Calu3 (cell line): ENCODE measurements at regions not wholly inside any gene's neighbourhood (a gene's known extent, or its start where the extent isn't known, plus 50 kb on each side); places are given as distances from the start of the nearest gene placed in this dataset.

ENCODE experiments used
- BruUV-seq: library from RNA; stranded (reverse); fragments of 400-500 nt; replicated peaks from 2 replicates; lab custom pipeline; 2021; lab: Mats Ljungman, UMichigan
- CTCF ChIA-PET: fragments of 300-600 bp; sonication (Branson Sonifier 250); formaldehyde crosslinking; loops from one replicate; lab custom pipeline; 2022; ENCODE audit warnings: antibody characterized with exemption; lab: Charles Lee
- DNase-seq: peaks from one replicate; pipeline ENCODE4 v3.0.0; 2022
- H3K27ac Mint-ChIP-seq: one replicate; pipeline ENCODE4 v1.8.0; 2022; ENCODE audit warnings: mixed read lengths; ENCODE audit not compliant: unreplicated experiment
- H3K27me3 Mint-ChIP-seq: one replicate; pipeline ENCODE4 v1.8.0; 2022; ENCODE audit warnings: mixed read lengths; ENCODE audit not compliant: unreplicated experiment
- H3K36me3 Mint-ChIP-seq: one replicate; pipeline ENCODE4 v1.8.0; 2022; ENCODE audit warnings: mild to moderate bottlenecking, moderate library complexity, mixed read lengths; ENCODE audit not compliant: insufficient read depth, unreplicated experiment
- H3K4me1 Mint-ChIP-seq: one replicate; pipeline ENCODE4 v1.8.0; 2022; ENCODE audit warnings: mild to moderate bottlenecking, low read depth, mixed read lengths; ENCODE audit not compliant: unreplicated experiment
- H3K4me3 Mint-ChIP-seq: one replicate; pipeline ENCODE4 v1.8.0; 2022; ENCODE audit warnings: mild to moderate bottlenecking, low read depth, moderate library complexity, mixed read lengths; ENCODE audit not compliant: unreplicated experiment
- H3K9me3 Mint-ChIP-seq: one replicate; pipeline ENCODE4 v1.8.0; 2022; ENCODE audit warnings: low read depth, mixed read lengths; ENCODE audit not compliant: unreplicated experiment
- intact Hi-C: fragments of 100-400 bp; cut with micrococcal nuclease; formaldehyde crosslinking; loops from one replicate; pipeline ENCODE4 v1.10.0; 2022; ENCODE audit not compliant: unreplicated experiment
- TF ChIP-seq, protein P1 (sequence below): fragments of 200-600 bp; IDR thresholded peaks from one replicate; pipeline ENCODE4 v1.8.0; 2022; ENCODE audit warnings: antibody characterized with exemption; ENCODE audit not compliant: unreplicated experiment

DNA sequence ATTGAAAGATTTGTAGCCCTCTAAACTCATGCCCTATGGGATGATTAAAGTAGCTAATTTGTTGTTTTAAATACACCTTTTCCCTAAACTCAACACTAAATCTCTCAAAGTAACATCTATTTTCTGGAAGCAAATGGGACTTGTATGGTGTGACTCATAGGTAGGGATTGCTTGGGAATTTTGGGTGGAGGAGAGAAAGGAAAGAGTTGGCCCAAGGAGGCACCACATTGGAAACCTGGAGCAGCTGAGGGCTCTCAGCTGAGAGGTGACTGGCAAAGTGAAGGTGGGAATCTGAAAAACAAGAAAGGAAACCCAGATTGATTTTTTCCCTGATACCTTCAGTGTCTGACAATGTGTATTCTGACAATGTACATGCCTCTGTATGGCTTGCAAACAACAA lies 114.8 kb upstream of the PRICKLE1 start:
- Mint-ChIP-seq H3K36me3 (no peaks in the 10 kb centered on the region), H3K4me3 (no peak overlapping the region), H3K27ac (no peak overlapping the region), H3K9me3 (no peaks in the 10 kb centered on the region), H3K27me3 (no peaks in the 10 kb centered on the region), H3K4me1 (no peaks in the 10 kb centered on the region)
- intact Hi-C loops = no loop called here
- BruUV-seq = no TSS peak
- CTCF ChIA-PET = interaction anchor here (0.6 kb wide), 1 partner anchor 143 kb away, joined by 4 read pairs; no protein-coding TSS in a partner anchor
- no peak for DNase-seq
- TF ChIP-seq, protein P1, sequence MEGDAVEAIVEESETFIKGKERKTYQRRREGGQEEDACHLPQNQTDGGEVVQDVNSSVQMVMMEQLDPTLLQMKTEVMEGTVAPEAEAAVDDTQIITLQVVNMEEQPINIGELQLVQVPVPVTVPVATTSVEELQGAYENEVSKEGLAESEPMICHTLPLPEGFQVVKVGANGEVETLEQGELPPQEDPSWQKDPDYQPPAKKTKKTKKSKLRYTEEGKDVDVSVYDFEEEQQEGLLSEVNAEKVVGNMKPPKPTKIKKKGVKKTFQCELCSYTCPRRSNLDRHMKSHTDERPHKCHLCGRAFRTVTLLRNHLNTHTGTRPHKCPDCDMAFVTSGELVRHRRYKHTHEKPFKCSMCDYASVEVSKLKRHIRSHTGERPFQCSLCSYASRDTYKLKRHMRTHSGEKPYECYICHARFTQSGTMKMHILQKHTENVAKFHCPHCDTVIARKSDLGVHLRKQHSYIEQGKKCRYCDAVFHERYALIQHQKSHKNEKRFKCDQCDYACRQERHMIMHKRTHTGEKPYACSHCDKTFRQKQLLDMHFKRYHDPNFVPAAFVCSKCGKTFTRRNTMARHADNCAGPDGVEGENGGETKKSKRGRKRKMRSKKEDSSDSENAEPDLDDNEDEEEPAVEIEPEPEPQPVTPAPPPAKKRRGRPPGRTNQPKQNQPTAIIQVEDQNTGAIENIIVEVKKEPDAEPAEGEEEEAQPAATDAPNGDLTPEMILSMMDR = no peak

DNA sequence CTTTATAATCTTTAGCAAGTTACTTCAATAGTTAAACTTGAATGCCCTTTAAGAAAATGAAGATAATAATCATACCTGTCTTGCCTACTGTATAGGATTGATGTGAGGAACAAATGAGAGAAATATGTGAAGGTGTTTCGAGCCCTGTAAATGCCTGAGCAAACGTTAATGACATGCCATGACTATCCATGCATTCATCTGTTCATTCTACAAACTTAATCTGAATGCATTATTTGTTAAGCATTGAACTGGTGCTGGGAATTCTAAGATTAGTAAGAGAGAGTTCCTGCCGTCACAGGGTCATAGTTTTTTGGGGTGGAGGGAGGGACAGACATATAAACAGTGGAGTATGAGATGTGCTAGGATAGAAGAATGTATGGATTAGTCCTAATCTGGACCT lies 111.5 kb upstream of the PRICKLE1 start:
- Mint-ChIP-seq H3K36me3 (no peaks in the 10 kb centered on the region), H3K27ac (no peak overlapping the region), H3K27me3 (no peaks in the 10 kb centered on the region), H3K4me3 (no peak overlapping the region), H3K9me3 (no peaks in the 10 kb centered on the region), H3K4me1 (no peaks in the 10 kb centered on the region)
- BruUV-seq = no TSS peak
- no peak for DNase-seq
- CTCF ChIA-PET = no interaction called here
- TF ChIP-seq, protein P1 = no peak
- intact Hi-C loops = no loop called here

DNA sequence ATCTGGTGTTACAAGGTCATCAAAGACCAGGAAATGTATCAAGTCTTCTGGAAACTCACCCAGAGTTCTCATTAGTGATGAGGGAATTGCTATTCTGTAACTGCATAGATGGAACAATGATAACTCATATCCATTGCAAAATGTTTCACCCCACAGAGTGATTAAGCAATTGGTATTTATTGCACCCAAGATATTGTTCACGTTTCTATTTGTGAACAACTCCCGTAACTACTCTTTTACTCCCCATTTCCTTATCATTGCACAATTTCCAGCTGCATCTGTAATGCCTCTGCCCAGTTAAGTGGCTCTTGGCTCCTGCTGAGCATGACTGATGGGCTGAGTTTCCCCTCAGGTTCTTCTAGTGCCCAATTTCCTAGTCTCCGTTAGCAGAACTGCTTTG lies 108.7 kb upstream of the PRICKLE1 start:
- CTCF ChIA-PET = no interaction called here
- TF ChIP-seq, protein P1 = no peak
- Mint-ChIP-seq H3K4me1 (peaks cover 2% of the 10 kb centered on the region), H3K27ac (no peak overlapping the region), H3K36me3 (no peaks in the 10 kb centered on the region), H3K9me3 (peaks cover 3% of the 10 kb centered on the region), H3K4me3 (no peak overlapping the region), H3K27me3 (no peaks in the 10 kb centered on the region)
- no TSS peak for BruUV-seq
- intact Hi-C loops = no loop called here
- DNase-seq = no peak

DNA sequence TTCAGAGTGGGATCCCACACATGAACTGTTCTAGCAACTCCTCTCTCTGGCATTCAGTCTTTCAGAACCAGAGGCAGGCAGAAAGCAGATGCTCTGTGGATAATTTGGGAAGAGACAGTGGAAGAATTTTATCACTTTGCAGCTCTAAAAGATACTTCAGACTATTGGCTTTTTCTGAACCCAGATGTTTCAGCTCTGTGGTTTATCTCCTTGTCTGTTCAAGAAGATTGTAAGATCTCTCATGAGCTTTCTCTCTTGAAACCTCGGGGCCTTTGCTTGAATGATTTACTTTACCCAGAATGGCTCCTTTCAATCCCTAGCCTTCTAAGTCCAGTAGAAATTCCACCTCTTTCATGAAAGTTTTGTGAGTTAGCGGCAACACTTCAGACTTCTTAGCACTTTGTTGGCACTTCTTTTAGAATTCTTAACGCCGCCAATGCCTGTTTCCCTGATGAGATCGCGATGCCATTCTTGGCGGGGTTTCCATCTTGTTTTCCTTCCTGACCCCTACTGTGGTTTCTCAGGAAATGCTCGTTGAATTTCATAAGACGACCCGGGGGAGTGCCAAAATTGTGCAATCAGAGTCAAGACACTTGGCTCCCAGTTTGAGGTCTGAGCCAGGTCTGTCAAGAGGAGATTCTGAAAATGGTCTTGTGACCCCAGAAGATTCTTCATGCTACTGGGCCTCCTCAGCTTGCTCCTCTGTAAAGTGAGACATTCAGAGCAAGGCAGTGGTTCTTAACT lies 107.0 kb upstream of the PRICKLE1 start:
- peaks cover 3% of the 10 kb centered on the region for H3K9me3 Mint-ChIP-seq
- CTCF ChIA-PET = no interaction called here
- DNase-seq = no peak
- peaks cover 9% of the 10 kb centered on the region for H3K4me1 Mint-ChIP-seq
- intact Hi-C loops = no loop called here
- H3K36me3 Mint-ChIP-seq = peaks cover 7% of the 10 kb centered on the region
- no peaks in the 10 kb centered on the region for H3K27me3 Mint-ChIP-seq
- no peak overlapping the region for H3K27ac Mint-ChIP-seq
- no TSS peak for BruUV-seq
- TF ChIP-seq, protein P1 = no peak
- no peak overlapping the region for H3K4me3 Mint-ChIP-seq
